ENCODE measurements at regions not wholly inside any gene's neighbourhood (a gene's known extent, or its start where the extent isn't known, plus 50 kb on each side); places are given as distances from the start of the nearest gene placed in this dataset.

- TF ChIP-seq YY1 (IDR thresholded peaks at IDR 0.05; ENCODE audit: insufficient read depth, insufficient read length) (no peak), ZNF274 (IDR thresholded peaks at IDR 0.05; ENCODE audit: low read depth, low read length) (no peak), SUZ12 (IDR thresholded peaks at IDR 0.05; ENCODE audit: extremely low read depth, insufficient read depth, insufficient read length) (no peak)
Measured at GRCh38 chr6:71584712-71585436, 296.3 kb downstream of the OGFRL1 start.

Data from NT2/D1 (cell line).